Nucleus accumbens (tissue), 56 donors: ENCODE measurements at regions not wholly inside any gene's neighbourhood (a gene's known extent, or its start where the extent isn't known, plus 50 kb on each side); places are given as distances from the start of the nearest gene placed in this dataset.
"Not testable (repeated sequence)": the region's sequence is repeated elsewhere in the genome, so short reads cannot be mapped to it uniquely, and the experiment has no call there.

Experiments
- DNase-seq, 56 donors: peaks; one replicate each; lab custom pipeline; 2025; lab: John Stamatoyannopoulos, UW

DNA sequence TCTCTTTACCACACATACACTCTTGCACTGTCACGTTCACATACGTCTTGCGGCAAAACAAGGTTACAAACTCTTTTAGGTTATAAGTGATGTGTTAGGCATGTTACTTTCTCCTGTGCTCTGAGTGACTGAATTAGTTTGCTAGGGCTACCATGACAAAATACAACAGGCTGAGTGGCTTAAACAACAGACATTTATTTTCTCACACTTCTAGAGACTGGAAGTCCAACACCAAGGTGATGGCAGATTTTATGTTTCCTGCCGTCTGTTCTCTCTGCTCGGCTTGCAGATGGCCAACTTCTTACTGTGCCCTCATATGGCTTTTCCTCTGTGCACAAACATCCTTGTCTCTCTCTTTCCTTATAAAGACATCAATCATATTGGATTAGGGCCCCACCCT, 1224.3 kb upstream of the TENM3 start:
- no peak for DNase-seq

DNA sequence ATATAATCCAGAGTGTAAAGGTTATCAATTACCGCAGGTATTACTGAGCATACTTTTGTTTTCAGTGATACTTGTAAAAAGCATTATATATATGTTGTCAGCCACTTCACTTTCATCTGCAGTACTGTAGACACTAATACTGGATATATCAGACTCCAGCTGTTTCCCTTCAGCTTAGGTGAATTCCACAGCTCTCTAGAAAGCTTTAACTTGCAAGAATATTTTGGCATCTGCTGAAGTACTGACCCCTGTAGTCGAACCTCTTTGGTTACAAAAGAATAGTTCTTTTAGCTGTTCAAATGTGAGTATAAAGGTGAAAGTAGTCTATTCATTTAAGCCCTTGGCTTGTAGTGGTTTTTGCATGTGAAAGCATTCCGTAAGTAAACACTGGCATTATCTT, 1222.7 kb upstream of the TENM3 start:
- DNase-seq: no peak

DNA sequence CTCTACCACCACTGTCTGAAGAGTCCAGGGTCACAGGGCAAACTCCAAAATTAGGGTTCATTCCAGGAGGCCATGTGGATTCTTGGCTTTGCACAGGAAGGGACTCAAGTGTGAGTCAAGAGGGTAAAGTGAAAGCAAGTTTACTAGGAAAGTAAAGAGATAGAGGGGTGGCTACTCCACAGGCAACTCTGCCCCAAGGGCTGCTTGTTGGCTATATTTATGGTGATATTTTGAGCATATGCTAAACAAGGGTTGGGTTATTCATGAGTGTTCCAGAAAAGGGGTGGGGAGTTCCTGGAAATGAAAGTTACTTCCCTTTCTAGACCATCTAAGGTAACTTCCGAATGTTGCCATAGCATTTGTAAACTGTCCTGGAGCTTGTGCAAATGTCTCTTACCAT, 1222.0 kb upstream of the TENM3 start:
- DNase-seq: no peak

DNA sequence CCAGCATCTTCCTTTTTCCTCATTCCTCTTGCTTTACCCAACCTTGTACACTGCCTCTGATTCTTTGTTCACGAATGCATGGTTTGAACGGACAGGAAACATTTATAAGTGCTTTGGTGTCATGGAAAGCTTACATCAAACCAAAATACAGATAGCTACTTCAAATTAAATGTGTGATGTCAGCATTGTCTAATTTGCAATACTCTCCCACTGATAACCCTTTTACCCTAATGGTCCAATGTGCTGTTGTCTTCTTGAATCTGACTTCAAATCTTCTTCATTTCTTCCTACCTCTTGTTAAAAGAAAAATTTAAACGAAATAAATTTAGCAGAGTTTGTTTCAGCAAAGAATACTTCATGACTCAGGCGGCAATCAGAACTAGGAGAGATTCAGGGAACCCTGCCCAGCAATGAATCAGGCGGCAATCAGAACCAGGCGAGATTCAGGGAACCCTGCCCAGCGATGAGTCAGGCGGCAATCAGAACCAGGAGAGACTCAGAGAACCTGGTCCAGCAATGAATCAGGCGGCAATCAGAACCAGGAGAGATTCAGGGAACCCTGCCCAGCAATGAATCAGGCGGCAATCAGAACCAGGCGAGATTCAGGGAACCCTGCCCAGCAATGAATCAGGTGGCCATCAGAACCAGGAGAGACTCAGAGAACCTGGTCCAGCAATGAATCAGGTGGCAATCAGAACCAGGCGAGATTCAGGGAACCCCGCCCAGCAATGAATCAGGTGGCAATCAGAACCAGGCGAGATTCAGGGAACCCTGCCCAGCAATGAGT, 1212.9 kb upstream of the TENM3 start:
- peak in 17 of 56 donors; percentile 0 to 68 (median 8) for DNase-seq

DNA sequence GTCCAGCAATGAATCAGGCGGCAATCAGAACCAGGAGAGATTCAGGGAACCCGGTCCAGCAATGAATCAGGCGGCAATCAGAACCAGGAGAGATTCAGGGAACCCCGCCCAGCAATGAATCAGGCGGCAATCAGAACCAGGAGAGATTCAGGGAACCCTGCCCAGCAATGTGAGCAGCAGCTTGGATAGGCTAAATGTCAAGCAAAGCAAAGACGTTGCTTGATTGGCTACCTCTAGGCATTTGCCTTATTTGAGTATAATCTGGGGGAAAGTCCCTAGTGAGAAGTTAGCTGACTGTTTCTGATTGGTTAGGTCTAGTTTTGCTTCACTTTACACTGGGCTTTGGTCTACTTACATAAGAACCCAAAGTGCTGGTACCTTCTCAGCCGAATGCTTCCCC, 1212.2 kb upstream of the TENM3 start:
- no peak for DNase-seq

DNA sequence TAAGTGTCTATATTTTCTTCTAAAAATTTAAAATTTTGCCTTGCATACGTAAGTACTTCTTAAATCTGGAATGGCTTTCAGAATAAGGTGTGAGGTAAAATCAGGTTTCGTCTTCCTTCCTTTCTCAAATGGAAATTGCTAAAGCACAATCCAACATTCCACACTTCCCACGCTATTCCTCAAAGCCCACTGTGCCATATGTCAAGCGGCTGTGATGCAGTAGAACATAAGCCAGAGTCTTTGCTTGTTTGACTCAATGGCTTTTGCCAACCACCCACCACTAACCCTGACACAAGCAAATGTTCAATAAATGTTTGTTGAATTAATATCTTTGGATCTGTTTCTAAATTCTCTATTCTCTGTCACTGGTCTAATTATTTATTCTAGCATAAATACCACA, 1199.7 kb upstream of the TENM3 start:
- no peak for DNase-seq

DNA sequence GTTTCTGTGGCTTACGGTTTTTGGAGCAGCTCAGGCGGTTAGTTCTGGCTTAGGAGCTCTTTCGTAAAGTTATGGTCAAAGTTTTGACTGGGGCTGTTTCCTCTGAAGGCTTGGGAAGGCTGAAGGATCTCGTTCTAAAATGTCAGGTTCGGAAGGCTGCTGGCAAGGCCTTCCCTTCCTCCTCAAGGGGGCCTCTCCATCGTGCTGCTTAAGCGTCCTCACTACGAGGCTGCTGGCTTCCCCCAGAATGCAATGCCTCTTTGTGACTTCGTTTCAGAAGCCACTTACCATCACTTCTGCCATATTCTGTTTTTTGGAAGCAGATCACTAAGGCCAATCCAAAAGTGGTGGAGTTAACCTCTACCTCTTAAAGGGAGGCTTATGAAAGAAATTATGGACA, 1196.4 kb upstream of the TENM3 start:
- DNase-seq: no peak

DNA sequence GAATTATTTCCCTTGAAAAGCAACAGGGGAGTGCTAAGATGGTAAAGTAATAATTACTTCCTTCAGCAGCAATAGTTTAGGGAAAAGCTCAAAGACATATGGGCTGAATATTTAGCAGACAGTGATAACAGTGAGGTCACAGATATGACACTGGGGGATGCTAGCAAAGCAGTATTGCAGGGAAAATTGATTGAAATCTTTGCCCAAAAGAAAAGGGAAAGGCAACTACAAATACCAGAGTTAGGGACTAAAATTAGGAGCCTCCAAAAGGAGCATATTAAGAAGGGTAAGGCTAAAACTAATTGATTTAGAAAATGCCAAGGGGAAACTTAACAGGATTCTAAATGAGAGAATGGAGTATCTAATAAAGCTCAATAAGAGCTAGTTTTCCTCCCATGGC, 1191.3 kb upstream of the TENM3 start:
- no peak for DNase-seq

DNA sequence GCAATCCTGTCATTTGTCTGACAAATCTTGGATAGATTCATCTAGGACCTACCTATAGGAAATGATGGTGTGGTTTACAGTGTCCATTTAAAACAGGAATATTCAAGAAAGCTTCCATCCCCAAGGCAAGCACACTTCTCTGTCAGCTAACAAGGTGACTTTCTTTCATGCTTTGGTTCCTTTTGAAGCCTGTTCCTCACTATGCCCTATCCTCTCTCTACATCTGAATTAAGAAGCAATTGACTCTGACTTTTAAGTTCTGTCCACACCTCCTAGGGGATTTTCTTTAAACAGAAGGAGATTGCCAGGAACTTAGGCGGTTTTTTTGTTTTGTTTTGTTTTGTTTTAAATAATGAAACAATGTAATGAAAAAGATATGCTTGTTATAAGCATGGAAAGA, 1181.4 kb upstream of the TENM3 start:
- DNase-seq: no peak

DNA sequence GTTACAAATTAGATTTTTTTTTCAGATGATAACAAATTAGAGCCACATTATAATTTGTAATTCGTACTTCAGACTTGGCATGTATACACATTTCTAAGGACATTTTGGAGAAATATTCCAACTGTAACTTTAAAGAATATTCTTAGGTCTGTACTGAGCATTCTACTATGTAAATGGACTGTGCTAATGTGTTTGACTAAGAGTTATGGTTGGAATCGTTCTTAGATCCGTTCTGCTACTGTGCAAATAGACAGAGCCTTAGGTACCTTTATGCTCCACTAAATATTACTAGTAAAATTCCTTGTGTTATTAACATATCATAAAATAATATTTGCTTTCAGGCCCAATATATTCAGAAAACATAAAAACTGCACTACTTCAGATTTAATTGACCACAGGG, 1180.0 kb upstream of the TENM3 start:
- no peak for DNase-seq

DNA sequence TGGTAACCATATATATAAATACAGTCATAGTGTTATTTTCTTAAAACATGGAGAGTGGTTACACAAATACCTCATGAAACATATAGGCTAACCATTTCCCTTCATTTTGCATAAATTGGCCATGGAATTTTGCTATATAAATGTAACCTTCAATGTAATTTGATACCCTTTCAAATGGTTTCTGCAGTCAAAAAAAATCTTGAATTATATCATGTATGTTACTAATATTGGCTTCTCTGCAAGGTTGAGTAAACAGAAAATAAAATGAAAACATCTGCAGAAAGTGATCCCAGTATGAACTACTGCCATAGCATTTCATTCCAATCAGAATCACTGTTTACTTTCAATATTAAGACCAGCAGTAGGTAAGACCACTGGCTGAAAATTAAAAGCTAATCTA, 1165.9 kb upstream of the TENM3 start:
- no peak for DNase-seq

DNA sequence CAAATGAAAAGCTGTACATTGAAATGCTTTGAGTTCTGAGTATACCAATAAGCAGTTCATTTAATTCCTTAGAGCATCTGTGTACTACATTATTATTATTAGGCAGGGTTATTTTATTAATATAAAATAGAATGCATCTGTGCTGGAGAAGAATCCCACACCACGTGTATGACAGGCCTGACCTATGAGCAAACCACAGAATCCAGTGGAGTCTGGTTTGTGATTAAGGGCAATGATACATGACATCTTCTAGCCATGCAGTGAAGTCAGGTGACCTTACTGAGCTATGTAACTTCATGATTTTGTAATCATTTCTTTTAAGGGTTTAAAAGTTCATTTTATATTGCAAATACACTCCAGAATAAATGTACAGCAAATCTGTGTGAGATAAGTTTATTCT, 1165.0 kb upstream of the TENM3 start:
- DNase-seq: no peak

DNA sequence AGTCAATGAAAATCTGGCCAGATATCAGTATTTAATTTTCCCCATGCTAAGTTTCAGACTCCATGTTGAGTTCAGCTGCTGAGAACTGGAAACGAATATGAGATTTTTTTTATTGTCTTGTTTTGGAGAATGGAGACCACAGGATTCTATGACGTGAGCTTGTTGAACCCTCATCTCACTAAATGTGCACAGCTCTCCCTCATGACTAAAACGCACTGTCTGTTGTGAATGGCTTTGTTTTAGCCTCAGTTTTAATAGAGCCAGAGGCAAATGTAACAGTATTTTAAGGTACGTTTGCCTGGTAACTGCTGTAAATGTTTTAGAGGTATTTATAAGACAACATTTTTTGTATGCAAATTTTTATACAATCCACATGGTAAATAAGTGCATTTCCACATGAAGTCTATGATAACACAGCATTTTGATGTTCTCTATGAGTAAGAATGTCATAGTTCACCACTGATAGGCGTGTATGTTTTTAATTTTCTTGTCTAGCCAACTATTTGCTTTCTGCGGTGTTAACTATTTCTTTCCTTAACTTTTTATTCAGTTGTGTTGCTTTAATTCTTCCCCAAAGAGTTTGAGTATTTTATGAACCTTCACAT, 1159.3 kb upstream of the TENM3 start:
- DNase-seq: no peak

DNA sequence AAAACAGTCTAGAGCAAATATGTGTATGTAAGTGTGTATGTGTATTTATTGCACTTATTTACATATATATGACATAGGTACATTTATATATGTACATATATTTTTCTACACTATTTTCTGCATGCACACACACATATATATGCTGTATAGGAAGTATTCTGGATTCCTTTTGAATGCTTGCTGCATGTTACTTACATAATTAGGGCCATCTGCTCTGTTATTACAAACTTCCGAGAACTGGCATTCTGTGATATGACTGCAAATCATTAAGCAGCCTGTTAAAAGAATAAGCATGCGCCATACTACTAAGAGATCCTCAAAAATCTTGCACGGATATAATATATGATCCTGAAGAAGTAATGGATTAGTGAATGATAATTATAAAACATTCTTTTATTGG, 1157.6 kb upstream of the TENM3 start:
- DNase-seq: no peak

DNA sequence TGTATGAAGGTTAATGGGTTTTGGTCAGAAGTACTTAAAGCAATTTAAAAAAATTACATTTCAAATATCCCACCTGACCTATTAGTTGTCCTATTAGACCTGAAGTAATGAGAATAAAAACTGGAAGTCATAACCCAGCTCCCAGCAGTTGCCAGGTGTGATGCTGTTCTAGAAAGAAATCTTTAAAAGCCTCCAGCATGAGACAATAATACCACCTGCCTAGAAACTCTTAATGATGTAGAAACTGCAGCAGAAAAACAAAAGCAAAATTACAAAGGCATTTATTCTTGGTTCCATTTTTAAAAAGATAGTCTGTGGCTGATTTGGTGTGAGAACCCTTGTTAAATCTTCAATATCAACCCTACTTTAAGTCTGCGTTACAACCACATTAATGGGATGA, 1137.7 kb upstream of the TENM3 start:
- no peak for DNase-seq

DNA sequence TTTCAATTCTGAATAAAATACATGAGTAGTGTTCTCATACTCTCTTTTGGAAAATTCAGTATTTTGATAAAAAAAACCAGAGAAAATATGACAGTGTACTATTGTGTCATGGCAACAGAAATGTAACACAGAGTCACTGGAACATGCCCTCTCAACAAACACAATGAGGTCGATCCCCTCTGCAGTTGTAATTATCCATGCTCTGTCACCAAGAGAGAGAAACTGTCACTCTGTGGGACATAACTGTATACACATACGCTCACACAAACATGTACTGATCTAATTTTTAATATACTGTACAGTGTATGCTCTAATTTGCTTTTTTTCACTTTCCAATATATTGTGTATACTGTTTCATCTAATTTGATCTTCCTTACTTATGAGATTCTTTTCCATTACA, 1136.8 kb upstream of the TENM3 start:
- no peak for DNase-seq

DNA sequence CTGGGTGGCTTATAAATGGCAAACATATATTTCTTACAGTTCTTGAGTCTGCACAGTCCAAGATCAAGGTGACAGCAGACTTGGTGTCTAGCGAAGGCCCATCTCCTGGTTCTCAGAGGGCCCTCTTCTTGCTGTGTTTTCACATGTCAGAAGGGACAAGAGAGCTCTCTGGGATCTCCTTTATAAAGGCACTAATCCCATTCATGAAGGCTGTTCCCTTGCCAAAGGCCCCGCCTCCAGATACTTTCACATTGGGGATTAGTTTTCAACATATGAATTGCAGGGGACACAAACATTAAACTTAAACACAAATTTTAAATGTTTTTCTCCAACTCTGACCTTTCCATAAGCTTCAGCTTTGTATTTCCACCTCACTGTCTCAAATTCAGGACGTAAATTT, 1135.0 kb upstream of the TENM3 start:
- DNase-seq: no peak

DNA sequence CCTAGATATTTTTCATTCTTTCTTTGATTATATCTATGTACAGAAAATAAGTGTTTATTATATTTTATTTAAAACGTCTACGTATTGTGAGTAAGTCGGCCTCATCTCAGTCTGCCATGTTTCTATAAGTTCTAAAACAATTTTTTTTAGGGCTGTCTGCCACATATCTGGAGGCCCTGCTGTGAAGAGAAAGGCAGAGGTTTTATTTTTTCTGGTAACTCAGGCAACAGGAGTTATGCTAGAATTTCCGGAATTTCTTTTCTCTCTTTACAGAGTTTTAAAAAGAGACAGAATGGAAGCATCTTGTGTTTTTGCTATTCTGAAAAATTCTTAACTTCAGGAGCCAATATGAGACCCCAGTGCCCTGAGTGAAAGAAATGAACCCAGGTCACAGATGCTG, 1124.0 kb upstream of the TENM3 start:
- no peak for DNase-seq

DNA sequence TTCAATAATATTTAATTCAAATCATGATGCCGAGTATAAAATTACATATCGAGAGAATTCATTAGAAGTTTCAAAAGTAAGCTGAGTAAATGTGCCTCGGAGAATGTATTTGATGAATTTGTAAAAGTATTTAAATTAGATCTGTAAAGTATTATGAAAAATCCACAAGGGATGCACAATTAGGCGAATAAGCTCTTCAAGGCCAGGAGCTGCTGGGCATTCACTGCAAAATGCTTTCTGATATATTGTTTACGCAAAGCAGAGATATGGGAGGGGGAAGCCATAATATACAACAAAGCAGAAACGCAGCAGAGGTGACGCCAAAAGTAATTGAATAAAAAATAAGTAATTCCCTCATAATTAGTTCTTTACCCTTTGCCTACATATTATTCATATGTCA, 1121.5 kb upstream of the TENM3 start:
- DNase-seq: no peak

DNA sequence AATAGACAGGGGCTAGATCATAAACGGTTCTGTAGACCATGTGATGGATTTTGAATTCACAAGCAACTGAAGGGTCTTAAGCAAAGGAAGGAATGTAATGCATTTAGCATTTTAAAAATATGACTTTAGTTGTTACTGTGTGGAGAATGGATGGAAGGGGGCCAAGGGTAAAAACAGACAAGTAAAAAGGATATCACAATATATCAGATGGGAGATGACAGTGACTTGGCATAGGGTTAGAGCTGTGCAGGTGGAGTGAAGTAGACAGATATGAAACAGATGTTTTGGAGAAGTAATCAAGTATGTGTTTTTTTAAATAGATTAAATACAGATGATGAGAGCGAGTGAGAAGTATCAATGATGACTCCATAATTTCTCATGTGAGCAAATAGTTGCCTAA, 1116.0 kb upstream of the TENM3 start:
- DNase-seq: no peak

DNA sequence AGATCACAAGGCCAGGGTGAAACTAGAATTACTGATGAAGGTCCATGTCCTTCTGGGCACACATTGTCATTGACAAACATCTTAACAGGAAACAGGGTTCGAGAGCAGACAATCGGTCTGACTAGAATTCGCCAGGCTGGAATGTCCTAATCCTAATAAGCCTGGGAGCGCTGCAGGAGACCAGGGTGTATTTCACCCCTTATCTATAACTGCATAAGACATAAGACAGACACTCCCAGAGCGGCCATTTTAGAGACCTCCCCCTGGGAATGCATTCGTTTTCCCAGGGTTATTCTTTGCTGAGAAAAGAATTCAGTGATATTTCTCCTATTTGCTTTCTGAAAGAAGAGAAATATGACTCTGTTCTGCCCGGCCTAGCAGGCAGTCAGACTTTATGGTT, 1112.9 kb upstream of the TENM3 start:
- not testable (repeated sequence) for DNase-seq

DNA sequence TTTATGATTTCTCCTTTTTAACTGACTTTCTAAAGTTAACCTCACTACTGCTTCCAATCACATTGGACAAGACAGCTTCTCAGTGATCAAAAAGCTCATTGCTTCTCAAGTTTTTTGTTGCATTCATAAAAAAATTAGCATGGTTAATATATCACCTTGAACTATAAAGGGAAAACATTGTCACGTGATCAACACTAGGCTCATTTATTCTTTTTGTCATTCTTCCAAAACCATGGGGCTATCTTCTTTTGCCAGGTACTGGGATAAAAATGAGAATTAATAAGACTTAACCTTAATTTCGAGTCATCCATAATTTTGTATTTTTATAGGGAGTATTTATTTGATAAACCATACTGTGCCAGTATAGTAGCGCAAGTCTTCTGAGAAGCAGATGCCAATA, 1105.9 kb upstream of the TENM3 start:
- no peak for DNase-seq

DNA sequence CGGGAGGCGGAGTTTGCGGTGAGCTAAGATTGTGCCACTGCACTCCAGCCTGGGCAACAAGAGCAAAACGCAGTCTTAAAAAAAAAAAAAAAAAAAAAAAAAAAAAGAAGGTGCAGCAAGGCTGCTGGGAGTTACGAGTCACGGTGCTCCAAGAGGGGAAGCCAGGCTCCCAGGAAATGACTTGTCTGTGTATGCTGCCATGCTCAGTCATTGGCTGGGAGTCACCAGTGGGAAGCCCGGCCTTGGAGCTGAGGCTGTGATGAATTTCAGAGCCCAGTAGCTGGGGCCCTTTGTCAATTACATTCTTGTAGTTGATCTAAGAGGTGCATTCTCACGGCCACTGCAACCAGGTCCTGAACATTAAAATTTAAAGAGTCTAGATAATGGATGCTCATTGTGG, 1105.1 kb upstream of the TENM3 start:
- no peak for DNase-seq
